ENCODE measurements at regions not wholly inside any gene's neighbourhood (a gene's known extent, or its start where the extent isn't known, plus 50 kb on each side); places are given as distances from the start of the nearest gene placed in this dataset.

- Histone ChIP-seq H3K27ac (no peak overlapping the region), H3K9me3 (no peaks in the 10 kb centered on the region), H3K27me3 (no peaks in the 10 kb centered on the region), H3K4me3 (no peak overlapping the region), H3K4me1 (no peaks in the 10 kb centered on the region), H3K36me3 (no peaks in the 10 kb centered on the region)
- ATAC-seq (no peak), DNase-seq (no peak)
- intact Hi-C loops (cut with DNase I), result no loop called here
- TF ChIP-seq, protein P1, sequence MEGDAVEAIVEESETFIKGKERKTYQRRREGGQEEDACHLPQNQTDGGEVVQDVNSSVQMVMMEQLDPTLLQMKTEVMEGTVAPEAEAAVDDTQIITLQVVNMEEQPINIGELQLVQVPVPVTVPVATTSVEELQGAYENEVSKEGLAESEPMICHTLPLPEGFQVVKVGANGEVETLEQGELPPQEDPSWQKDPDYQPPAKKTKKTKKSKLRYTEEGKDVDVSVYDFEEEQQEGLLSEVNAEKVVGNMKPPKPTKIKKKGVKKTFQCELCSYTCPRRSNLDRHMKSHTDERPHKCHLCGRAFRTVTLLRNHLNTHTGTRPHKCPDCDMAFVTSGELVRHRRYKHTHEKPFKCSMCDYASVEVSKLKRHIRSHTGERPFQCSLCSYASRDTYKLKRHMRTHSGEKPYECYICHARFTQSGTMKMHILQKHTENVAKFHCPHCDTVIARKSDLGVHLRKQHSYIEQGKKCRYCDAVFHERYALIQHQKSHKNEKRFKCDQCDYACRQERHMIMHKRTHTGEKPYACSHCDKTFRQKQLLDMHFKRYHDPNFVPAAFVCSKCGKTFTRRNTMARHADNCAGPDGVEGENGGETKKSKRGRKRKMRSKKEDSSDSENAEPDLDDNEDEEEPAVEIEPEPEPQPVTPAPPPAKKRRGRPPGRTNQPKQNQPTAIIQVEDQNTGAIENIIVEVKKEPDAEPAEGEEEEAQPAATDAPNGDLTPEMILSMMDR (IDR thresholded peaks at IDR 0.05), result no peak
These were observed 156.9 kb downstream of the USP12 start for GRCh38 chr13:27014406-27015359.

DNA sequence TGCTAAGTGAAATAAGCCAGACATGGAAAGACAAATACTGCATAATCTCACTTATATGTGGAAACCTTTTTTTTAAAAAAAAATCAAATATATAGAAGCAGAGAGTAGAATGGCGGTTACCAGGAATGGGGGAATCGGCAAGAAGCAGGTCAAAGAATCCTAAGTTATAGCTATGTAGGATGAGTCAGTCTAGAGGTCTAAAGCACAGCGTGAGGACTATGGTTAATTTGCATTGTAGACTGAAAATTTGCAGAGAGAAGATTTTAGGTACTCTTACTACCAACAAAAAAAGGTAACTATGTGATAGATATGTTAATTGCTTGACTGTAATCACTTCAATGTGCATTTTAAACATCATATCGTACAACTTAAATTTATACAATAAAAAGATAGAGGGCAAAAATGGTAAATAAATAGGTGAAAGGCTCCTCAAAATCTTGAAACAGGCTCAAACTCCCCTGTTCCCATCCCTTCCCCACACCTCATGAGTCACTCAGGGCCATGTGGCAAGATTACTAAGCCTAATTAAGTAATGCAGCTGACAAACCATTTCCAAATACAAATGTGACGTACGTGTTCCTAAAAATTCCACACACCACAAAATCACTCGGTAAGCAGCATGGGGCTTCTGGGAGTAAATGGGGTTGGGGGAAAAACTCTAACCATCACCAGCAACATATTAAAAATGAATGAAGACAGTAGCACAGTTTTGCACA is 159.0 kb downstream of the USP12 start:
- ATAC-seq (peak; percentile 41), DNase-seq (no peak)
- peaks cover 0 to 6% of the 10 kb centered on the region in 2 donors for H3K27me3 ChIP-seq
- no peaks in the 10 kb centered on the region for H3K4me1 ChIP-seq
- H3K4me3 ChIP-seq, result no peak overlapping the region
- H3K36me3 ChIP-seq, result no peaks in the 10 kb centered on the region
- TF ChIP-seq, protein P1 (IDR thresholded peaks at IDR 0.05), result no peak
- H3K9me3 ChIP-seq, result no peaks in the 10 kb centered on the region
- intact Hi-C loops (cut with DNase I), result no loop called here
- H3K27ac ChIP-seq, result no peak overlapping the region

DNA sequence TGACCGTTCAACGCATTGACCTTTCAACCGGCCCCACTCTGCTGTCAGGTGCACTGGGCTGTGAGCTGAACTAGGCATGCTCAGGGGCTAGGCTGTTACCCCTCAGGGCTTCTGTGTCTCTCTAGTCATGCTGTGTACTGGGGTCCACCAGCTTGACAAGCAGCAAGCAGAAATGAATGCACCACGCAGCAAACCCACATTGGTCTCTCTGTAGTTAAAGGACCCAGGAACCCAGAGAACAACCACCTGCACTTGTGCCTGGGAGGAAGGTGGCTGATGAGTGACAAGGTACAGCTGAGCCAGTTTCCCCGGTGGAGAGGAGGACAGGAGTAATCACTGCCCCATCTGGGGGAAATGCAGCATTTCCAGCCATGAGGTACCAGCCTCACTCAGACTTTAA is 159.9 kb downstream of the USP12 start:
- TF ChIP-seq, protein P1 (IDR thresholded peaks at IDR 0.05), result no peak
- no peaks in the 10 kb centered on the region for H3K9me3 ChIP-seq
- no peak overlapping the region for H3K27ac ChIP-seq
- intact Hi-C loops (cut with DNase I), result no loop called here
- H3K4me3 ChIP-seq, result no peak overlapping the region
- no peaks in the 10 kb centered on the region for H3K36me3 ChIP-seq
- H3K27me3 ChIP-seq, result peaks cover 0 to 16% of the 10 kb centered on the region in 2 donors
- peaks cover 0 to 6% of the 10 kb centered on the region in 2 donors for H3K4me1 ChIP-seq
- ATAC-seq (no peak), DNase-seq (no peak)

GRCh38 chr13:27008733-27009132 is 162.9 kb downstream of the USP12 start:
- TF ChIP-seq, protein P1 (IDR thresholded peaks at IDR 0.05), result no peak
- DNase-seq (no peak), ATAC-seq (no peak)
- Histone ChIP-seq H3K27ac (no peak overlapping the region), H3K27me3 (peaks cover 0 to 31% of the 10 kb centered on the region in 2 donors), H3K4me3 (no peak overlapping the region), H3K4me1 (peaks cover 7 to 14% of the 10 kb centered on the region in 2 donors), H3K9me3 (no peaks in the 10 kb centered on the region), H3K36me3 (no peaks in the 10 kb centered on the region)
- intact Hi-C loops (cut with DNase I), result no loop called here

- Histone ChIP-seq H3K36me3 (no peaks in the 10 kb centered on the region), H3K27ac (no peak overlapping the region), H3K27me3 (peaks cover 0 to 31% of the 10 kb centered on the region in 2 donors)
These were observed 164.4 kb downstream of the USP12 start for GRCh38 chr13:27007166-27007565.

More at GRCh38 chr13:27007166-27007565, 164.4 kb downstream of the USP12 start:
- ATAC-seq (no peak), DNase-seq (no peak)
- Histone ChIP-seq H3K4me1 (peaks cover 7 to 14% of the 10 kb centered on the region in 2 donors), H3K4me3 (peak overlapping the region; percentile 28 to 34), H3K9me3 (no peaks in the 10 kb centered on the region)
- TF ChIP-seq, protein P1 (IDR thresholded peaks at IDR 0.05), result no peak
- intact Hi-C loops (cut with DNase I), result no loop called here
